ENCODE measurements at regions not wholly inside any gene's neighbourhood (a gene's known extent, or its start where the extent isn't known, plus 50 kb on each side); places are given as distances from the start of the nearest gene placed in this dataset.

- Histone ChIP-seq H3K27ac (ENCODE audit: control insufficient read depth, insufficient read depth) (no peak overlapping the region), H3K4me2 (ENCODE audit: control insufficient read depth, insufficient read depth) (no peak overlapping the region), H3K27me3 (replicated peaks in 1 of 2; ENCODE audit: control insufficient read depth in 2 of 2, insufficient read depth in 2 of 2, low read length in 1 of 2) (no peaks in the 10 kb centered on the region; a peak in 1 of 4 replicates), H3K4me1 (ENCODE audit: control insufficient read depth, insufficient read depth, low read length) (no peaks in the 10 kb centered on the region), H2AFZ (ENCODE audit: control insufficient read depth, low read depth, low read length) (no peak overlapping the region), H3K9ac (ENCODE audit: control insufficient read depth, insufficient read depth, low read length) (no peak overlapping the region), H3K36me3 (ENCODE audit: control insufficient read depth in 2 of 2, insufficient read depth in 2 of 2, low read length in 1 of 2) (no peaks in the 10 kb centered on the region), H3K9me3 (replicated peaks; ENCODE audit: control insufficient read depth, insufficient read depth, low read length) (no peaks in the 10 kb centered on the region), H3K4me3 (no peak overlapping the region), H4K20me1 (ENCODE audit: control insufficient read depth, insufficient read depth) (no peaks in the 10 kb centered on the region), H3K79me2 (ENCODE audit: control insufficient read depth, insufficient read depth, low read length) (no peaks in the 10 kb centered on the region)
- TF ChIP-seq MAX (IDR thresholded peaks at IDR 0.05; ENCODE audit: low read depth, low read length) = no peak
- ATAC-seq (no peak), FAIRE-seq (no peak), DNase-seq (ENCODE audit: low read depth, low spot score) (no peak)
- ChIA-PET SMC1A (ENCODE audit: uncharacterized antibody, unreplicated experiment) (no interaction called here), CTCF (no interaction called here), RAD21 (ENCODE audit: unreplicated experiment) (no interaction called here), POLR2A (no interaction called here)
- BruUV-seq (replicated peaks) = no TSS peak
- 29% methylated on average over 8 of the region's 8 CpGs for WGBS (ENCODE audit: insufficient coverage, insufficient replicate concordance, low lambda C conversion rate, missing lambda C conversion rate)
- intact Hi-C loops (cut with micrococcal nuclease; ENCODE audit: unreplicated experiment) = no loop called here
- in situ Hi-C loops (cut with MboI) = no loop called here
These were observed 157.2 kb downstream of the TTC32 start for GRCh38 chr2:19744456-19745199.

- no peak for DNase-seq (ENCODE audit: low read depth, low spot score)
- intact Hi-C loops (cut with micrococcal nuclease; ENCODE audit: unreplicated experiment) = no loop called here
- BruUV-seq (replicated peaks) = no TSS peak
- no peak overlapping the region for H3K27ac ChIP-seq (ENCODE audit: control insufficient read depth, insufficient read depth)
- no peak for FAIRE-seq
- H3K9me3 ChIP-seq (replicated peaks; ENCODE audit: control insufficient read depth, insufficient read depth, low read length) = no peaks in the 10 kb centered on the region
- no peak overlapping the region for H2AFZ ChIP-seq (ENCODE audit: control insufficient read depth, low read depth, low read length)
- ChIA-PET POLR2A (no interaction called here), SMC1A (ENCODE audit: uncharacterized antibody, unreplicated experiment) (interaction anchor here (0.6 kb wide), 1 partner anchor 10 kb away, joined by 3 read pairs; no protein-coding TSS in a partner anchor), CTCF (interaction anchor here (0.5 kb wide), 1 partner anchor 120 kb away, joined by 3 read pairs; no protein-coding TSS in a partner anchor), RAD21 (ENCODE audit: unreplicated experiment) (no interaction called here)
- no peaks in the 10 kb centered on the region for H4K20me1 ChIP-seq (ENCODE audit: control insufficient read depth, insufficient read depth)
- H3K4me2 ChIP-seq (ENCODE audit: control insufficient read depth, insufficient read depth) = no peak overlapping the region
- WGBS (ENCODE audit: insufficient coverage, insufficient replicate concordance, low lambda C conversion rate, missing lambda C conversion rate) = 60% methylated on average over 5 of the region's 5 CpGs
- H3K27me3 ChIP-seq (replicated peaks in 1 of 2; ENCODE audit: control insufficient read depth in 2 of 2, insufficient read depth in 2 of 2, low read length in 1 of 2) = no peaks in the 10 kb centered on the region; a peak in 1 of 4 replicates
- H3K36me3 ChIP-seq (ENCODE audit: control insufficient read depth in 2 of 2, insufficient read depth in 2 of 2, low read length in 1 of 2) = no peaks in the 10 kb centered on the region
- H3K79me2 ChIP-seq (ENCODE audit: control insufficient read depth, insufficient read depth, low read length) = no peaks in the 10 kb centered on the region
- in situ Hi-C loops (cut with MboI) = no loop called here
- no peak overlapping the region for H3K9ac ChIP-seq (ENCODE audit: control insufficient read depth, insufficient read depth, low read length)
- no peaks in the 10 kb centered on the region for H3K4me1 ChIP-seq (ENCODE audit: control insufficient read depth, insufficient read depth, low read length)
- no peak for ATAC-seq
- TF ChIP-seq ZNF274 (IDR thresholded peaks at IDR 0.05; ENCODE audit: insufficient read depth, insufficient read length) = no peak
- no peak for TF ChIP-seq SMARCA5 (IDR thresholded peaks at IDR 0.05)
- no peak for TF ChIP-seq MEF2B (IDR thresholded peaks at IDR 0.05; ENCODE audit: partially characterized antibody, poor library complexity, severe bottlenecking)
- no peak for TF ChIP-seq ZNF384 (IDR thresholded peaks at IDR 0.05; ENCODE audit: borderline replicate concordance, low read depth, low read length)
- no peak for TF ChIP-seq MXI1 (IDR thresholded peaks at IDR 0.05; ENCODE audit: low read depth, low read length)
- no peak for TF ChIP-seq YY1 (IDR thresholded peaks at IDR 0.05; ENCODE audit: low read depth, low read length)
- no peak for TF ChIP-seq STAT1 (conservative IDR thresholded peaks at IDR 0.05)
- TF ChIP-seq TCF12 (IDR thresholded peaks at IDR 0.05; ENCODE audit: low read depth, low read length) = no peak
- no peak for TF ChIP-seq E2F8 (IDR thresholded peaks at IDR 0.05; ENCODE audit: low read depth, partially characterized antibody)
- TF ChIP-seq MTA3 (IDR thresholded peaks at IDR 0.05; ENCODE audit: borderline replicate concordance, low read length) = no peak
- no peak for TF ChIP-seq TCF7 (IDR thresholded peaks at IDR 0.05; ENCODE audit: borderline replicate concordance)
- TF ChIP-seq NR2C2 (IDR thresholded peaks at IDR 0.05; ENCODE audit: borderline replicate concordance, control insufficient read depth, insufficient read length, low read depth) = no peak
- H3K4me3 ChIP-seq = no peak overlapping the region
These were observed 158.1 kb downstream of the TTC32 start for GRCh38 chr2:19743641-19744040.

Measured in GM12878 (cell line).